NCI-H2171 treated with DMSO at 0.1 percent for 48 hours (cell line): ENCODE measurements at regions not wholly inside any gene's neighbourhood (a gene's known extent, or its start where the extent isn't known, plus 50 kb on each side); places are given as distances from the start of the nearest gene placed in this dataset.
"Not testable (repeated sequence)": the region's sequence is repeated elsewhere in the genome, so short reads cannot be mapped to it uniquely, and the experiment has no call there.

Experiments used
- DNase-seq: peaks from one replicate; lab custom pipeline; 2025; lab: John Stamatoyannopoulos, UW

DNA sequence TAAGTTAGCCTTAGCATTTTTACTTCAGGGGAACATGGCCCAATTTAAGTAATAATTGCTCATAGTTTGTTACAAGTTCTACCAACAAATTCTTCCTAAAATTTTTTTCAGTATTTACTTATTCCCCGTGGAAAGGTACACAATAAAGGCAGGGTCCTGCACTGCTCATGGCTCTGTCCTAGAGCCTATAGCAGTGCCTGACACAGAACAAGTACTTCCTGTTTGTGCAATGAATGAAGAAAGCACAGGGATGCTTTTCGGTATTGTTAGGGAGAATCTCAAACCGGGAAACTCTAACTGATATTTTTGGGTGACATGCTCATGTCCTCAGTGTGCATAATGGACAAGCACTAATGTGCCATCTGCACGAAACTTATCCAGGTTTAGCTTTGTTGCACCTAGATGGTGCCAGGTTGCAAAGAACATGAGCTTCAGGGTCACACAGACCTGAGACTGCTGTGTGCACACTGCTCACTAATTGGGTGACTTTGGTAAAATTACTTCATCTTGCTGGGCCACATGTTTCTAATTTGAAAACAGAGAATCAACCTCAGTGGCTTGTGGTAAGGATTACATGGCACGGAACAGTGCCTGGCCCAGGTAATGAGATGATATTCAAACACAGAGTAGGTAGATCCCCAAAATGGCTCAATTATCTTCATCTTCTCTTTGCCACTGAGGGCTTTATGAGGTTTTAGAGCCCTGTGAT, 175.8 kb upstream of the NPY2R start:
- DNase-seq: no peak

DNA sequence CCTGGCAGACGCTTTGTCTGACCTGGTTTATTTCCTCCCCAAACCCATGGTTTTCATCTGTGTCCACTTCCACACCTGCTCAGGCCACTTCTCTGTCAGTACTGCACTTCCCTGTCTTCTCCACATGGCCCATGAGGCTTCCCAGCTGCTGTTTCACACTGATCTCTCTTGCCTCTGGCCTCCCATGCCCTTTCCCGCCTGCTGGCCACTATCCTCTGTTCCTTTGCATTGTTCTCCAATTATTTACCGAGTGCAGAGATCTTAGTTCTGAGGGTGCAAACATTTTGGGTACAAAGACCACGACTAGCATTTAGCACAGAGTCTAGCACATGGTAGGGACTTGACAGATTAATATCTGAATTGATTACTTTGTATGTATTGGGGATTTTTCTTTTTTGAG, 174.8 kb upstream of the NPY2R start:
- no peak for DNase-seq

DNA sequence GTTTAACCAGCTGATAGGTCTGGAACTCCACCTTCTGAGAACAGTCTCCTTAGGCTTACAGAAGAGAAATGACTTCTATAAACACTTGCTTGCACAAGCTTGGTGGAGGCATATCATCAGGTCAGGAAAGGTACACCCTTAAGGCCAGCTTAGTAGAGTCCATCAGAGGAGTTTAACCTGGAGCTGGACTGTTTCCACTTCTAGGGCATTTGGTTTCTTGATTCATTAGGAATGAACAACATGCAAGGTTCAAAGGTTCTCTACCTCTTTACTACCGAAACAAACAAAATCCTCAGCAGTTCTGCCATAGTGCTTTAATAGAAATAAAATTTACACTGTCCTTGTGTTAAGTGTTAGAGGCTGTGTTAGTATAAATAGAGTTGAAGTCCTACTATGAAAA, 171.4 kb upstream of the NPY2R start:
- DNase-seq: no peak

DNA sequence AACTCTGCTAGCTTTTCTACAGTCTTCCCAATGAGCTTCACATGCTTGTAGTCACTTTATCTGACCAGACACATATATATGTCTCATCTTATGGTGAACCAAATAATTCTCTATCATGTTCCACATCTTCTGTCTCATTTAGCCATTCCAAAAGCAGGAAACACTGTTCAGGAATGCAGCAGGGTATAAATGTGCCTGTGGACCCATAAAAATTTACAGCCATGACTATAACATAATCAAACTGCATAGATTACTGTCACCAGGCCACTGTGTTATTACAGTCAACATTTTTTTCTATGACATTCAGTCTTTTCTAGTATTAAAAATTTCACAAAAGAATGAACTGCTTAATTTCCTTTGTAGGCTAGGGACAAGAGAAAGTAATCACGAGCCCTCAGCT, 170.0 kb upstream of the NPY2R start:
- DNase-seq: no peak

DNA sequence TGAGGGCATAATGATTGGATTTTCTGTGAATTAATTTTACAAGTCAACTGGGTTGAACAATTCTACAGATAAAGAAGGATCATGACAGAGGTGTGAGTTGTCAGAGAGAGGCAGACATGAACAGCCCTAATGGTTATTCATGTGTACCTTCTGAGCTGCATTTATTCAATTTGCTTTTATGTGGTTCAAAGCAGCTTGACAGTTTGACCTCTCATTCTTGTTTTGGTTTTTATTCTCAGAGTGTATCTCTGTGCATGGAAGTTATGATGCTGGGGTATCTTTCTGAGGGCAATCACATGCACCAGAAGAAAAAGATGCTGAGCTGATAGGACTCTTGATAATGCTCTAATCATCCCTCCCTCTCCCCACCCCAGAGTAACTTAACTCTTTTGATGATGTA, 169.3 kb upstream of the NPY2R start:
- no peak for DNase-seq

DNA sequence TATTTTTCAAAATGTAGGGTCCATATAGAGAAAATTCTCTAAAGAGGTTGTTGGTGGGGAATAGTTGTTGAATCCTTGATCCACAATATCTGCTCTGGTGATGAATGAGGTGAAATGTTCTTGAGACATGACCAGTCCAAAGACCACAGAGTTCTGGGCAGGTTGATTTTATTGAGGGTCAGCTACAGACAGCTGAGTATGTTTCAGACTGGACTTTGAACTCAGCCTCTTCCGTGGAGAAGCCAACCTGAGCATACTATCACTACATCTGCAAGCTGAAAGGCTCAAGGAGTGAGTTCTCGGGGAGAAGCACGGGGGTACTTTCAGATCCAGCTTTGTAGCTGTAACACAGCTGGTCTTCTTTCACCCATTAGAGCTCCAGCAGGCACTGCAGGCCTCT, 168.4 kb upstream of the NPY2R start:
- DNase-seq: no peak

DNA sequence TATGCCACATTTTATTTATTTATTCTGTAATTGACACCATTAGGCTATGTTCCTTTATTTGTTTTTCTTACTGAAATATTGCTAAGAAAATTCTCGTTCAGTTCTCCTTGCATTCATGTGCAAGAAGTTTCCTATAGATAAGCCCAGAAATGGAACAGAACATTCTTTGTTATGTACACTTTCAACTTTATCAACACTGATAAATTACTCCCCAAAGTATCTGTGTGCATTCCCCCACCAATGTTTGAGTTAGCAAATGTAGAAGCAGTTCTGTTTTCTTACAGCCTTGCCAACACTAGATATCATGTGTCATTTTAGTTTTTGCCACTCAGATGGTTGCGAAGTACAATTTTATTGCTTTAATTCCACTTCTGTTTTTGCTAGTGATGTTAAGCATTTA, 166.4 kb upstream of the NPY2R start:
- no peak for DNase-seq

DNA sequence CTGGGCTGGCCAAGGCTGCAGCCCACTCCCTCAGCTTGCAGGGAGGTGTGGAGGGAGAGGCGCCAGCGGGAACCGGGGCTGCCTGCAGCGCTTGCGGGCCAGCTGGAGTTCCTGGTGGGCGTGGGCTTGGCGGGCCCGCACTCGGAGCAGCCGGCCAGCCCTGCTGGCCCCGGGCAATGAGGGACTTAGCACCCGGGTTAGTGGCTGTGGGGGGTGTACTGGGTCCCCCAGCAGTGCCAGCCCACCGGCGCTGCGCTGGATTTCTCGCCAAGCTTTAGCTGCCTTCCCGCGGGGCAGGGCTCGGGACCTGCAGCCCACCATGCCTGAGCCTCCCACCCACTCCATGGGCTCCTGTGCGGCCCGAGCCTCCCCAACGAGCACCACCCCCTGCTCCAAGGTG, 164.2 kb upstream of the NPY2R start:
- DNase-seq: not testable (repeated sequence)

DNA sequence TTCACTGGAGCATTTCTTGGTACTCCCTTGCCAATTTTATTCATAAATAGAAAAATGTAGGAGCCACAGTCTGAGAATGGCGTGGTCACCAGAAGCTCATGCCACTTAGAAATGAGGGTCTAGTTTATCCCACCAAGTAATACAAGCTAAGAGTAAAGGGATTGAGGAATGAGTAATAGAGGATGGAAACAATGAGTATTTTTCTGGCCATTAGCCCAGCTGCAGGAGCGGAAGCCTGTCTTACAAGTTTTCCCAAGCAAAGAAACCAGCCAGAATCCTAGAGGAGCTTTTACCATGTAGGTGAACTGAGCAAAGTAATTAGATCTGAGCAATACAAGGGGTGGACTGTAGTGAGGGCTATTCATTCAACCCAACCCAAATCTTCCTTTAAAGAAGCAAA, 160.7 kb upstream of the NPY2R start:
- no peak for DNase-seq

DNA sequence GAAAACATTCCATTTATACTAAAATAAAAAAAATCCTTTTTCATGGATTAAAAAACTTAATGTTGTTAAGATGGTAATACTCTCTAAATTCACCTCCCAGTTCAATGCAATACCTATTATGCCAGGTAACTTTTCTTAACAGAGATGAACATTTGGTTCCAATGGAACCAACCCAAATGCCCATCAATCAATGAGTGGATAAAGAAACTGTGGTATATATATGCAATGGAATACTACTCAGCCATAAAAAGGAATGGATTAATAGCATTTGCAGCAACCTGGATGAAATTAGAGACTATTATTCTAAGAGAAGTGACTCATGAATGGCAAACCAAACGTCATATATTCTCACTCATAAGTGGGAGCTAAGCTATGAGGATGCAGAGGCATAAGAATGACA, 154.4 kb upstream of the NPY2R start:
- not testable (repeated sequence) for DNase-seq

DNA sequence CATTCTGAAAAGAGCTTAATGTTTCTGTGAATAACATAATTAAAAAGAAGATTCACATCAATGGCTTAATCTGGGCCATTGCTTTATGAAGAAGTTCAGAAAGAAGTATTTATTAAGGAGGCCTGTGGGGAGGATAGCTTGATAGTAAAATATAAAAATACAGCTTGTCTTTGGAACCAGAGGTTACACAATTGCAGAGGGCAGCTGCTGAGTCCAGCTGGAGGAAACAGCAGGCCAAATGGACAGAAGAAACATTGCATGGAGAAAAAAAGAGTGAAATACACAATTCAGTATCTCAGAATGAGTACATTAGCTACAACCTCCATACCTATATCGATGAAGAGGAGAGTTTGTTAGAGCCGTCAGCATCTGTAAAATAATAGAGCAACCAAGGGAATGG, 148.0 kb upstream of the NPY2R start:
- no peak for DNase-seq

DNA sequence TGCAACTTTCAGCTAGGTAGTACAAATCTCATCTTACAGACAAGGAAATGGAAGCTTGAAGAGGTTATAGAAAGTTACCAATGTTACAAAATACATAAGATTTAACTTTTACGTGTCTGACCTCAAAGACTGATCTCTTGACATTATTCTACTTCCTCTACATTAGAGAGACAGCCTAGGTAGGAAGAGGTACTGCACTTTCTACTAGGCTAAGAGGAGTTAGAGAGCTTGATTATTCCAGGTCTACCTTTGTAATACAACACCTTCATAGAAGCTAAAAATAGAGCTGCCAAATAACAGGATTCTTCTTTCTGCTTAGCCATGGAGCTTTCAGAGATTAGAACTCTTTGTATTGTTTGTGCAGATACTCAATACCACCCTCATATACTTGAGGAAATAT, 147.6 kb upstream of the NPY2R start:
- no peak for DNase-seq

DNA sequence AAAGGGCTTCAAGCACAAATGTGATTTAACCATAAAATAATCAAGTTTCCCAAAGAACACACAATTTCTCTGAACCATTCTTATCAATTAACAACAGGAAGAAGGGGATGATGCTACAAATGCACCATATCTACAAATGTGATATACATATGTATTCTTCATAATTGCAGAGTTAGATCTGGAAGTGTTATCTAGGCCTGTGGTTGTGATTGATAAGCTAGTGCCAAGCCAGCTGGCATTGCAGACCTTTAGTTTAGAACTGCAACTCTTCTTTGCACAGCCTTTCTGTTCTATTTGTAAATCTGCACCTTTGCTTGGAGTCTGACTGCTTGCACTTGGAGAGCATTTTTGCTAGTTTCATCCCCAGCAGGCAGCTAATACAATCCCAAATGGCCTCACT, 145.5 kb upstream of the NPY2R start:
- no peak for DNase-seq

DNA sequence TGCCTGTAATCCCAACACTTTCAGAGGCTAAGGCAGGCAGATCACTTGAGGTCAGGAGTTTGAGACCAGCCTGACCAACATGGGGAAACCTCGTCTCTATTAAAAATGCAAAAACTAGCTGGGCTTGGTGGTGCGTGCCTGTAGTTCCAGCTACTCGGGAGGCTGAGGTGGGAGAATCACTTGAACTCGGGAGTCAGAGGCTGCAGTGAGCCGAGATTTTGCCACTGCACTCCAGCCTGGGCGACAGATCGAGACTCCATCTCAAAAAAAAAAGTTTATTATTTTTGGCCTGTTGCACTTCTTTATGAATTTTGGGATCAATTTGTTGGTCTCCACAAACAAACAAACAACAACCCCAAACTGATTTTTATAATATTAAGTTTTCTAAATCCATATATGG, 143.5 kb upstream of the NPY2R start:
- not testable (repeated sequence) for DNase-seq

DNA sequence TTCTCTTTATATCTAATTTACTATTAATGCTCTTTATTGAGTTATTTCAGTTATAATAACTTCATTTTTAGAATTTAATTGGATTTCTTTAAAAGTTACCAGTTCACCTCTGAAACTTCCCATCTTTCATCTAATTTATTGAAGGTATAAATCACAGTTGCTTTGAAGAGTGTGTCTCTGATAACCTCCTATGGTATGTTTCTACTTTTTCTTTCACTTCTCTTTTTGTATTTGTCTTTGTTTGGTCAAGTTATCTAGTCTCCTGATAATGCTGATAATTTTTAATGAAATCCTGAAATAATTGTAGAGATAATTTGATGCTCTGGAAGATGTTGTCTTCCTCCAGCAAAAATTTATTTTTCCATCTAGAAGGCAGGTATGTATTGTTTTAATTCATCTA, 141.6 kb upstream of the NPY2R start:
- no peak for DNase-seq

DNA sequence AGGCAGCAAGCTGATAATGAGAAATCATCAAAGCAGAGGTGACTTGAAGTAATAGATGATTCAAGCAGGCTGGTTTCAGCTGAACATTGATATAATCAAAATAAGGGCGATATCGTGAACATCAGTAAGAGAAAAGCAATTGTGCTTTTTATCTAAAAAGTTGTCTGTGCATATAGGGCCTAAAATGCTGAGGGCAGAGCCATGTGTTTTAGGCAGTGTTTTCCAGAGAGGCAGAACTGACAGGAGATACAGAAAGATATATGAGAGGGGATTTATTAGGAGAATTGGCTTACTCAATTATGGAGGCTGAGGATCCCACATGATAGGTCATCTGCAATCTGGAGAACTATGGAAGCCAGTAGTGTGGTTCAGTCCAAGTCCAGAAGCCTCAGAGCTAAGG, 136.5 kb upstream of the NPY2R start:
- no peak for DNase-seq

DNA sequence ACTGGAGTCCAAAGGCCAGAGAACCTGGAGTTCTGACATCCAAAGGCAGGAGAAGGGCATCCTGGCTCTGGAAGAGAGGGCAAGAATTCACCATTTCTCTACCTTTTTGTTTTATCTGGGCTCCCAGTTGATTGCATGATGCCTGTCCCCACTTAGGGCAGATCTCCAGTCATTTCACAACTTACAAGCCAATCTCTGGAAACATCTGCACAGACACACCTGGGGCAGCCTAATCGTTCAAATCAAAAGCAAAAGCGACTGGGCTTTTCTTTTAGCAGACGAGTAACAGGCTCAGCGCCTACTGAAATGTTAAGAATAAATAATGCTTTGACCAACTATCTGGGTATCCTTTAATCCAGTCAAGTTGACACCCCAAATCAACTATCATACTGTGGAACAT, 136.0 kb upstream of the NPY2R start:
- no peak for DNase-seq

DNA sequence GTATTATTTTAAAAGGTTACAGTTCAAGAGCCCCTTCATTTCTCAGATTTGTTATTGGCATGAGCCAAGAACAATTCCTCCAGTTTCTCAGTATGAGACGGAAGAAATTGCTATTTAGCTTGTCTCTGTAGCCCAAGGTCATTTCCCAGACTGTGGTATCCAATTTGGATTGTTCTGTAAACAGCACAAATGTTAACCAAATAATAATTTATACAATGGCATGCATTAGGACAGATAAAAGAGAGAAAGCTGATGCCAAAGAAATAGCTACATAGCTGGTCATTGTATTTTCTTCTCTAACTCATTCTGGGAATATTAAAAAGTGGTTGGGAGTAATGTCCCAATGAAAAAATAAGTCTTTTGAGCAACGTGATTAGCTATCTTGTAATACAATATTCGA, 134.6 kb upstream of the NPY2R start:
- no peak for DNase-seq

DNA sequence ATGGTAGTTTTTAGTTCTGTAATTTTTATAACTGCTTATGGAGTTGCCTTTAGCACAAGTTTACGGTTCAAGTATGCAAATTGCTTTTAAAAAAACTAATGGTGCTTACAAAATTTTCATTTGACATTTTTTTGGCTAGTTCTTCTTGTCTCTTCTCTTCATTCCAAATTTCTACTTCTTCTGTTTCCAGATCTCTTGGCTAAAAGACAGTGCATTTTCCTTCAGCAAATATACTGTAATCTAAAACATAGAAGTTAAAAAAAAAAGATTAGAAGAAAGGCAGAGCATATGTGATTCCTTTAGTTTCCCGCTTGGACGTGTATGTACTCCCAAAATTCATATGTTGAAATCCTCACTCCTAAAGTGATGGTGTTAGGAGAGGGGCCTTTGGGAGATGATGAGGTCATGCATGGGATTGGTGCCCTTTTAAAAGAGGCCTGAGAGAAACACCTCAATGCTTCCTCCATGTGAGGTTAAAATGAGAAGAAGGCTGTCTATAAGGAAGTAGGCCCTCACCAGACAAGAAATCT, 132.1 kb upstream of the NPY2R start:
- DNase-seq: no peak

DNA sequence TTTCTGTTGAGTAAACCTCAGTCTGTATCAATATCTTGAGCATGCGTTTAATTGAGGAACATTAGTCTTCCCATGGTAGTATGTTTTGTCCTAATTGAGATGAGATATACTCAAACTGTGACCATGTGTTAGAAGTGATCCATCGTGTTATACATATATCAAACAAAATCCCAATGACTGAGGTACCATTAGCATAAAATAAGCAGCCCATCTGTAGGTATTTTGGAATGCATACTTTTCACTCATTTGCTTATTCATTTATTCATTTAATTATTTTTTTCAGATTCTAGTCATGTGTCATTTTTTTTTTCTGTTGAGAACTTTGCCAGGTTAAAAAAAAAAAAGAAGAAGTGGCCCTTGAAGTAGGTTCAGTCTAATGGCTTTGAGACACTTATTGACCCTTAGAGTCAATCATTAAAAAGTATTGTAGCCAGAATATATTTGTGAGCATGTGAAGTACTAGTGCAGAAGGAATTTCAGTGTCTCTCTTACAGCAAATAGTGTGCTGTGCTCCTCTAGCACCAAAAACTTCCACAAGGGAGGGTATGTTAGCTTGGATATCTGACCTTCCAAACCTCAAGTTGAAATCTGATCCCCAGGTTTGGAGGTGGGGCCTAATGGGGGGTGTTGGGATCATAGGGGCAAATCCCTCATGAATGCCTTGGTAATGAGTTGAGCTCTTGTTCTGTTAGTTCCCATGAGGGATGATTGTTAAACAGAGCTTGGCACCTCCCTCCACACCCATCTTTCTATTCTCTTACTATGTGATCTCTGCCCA, 130.8 kb upstream of the NPY2R start:
- DNase-seq: no peak

DNA sequence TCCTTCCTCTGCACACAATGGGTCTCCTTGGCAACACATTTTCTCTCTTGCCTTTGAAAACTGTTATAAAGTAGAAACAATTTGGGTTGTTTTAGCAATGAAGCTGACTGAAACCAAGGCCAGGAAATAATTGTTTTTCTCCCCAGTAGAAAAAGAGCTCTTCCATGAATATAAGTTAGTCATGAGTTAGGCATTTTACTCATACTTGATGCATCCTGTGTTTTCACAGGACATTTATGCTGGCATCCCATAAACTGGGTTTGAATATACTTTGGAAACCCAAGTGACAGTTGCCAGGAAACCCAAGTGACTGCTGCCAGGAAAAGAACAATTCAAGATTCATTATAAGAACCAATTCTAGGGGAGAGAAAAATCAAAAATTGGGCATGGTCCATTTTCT, 128.6 kb upstream of the NPY2R start:
- no peak for DNase-seq

DNA sequence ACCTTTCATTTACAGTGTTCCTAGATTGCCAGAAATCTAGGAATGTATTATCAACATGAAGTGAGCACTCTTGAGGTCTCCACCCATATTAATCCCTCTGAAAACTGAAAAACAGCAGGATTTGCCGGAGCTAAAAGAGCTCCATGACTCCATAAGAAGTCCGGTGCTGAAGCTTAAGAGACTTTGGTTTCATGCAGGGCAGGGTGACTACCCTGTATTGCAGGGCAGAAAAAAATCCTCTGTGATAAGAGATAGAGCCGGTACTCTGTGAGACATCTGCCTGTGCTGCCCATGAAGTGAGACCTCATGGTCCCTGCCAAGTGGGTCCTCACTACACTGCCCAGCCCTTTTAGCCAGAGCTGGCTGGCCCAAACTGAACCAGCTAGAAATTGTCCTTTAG, 127.2 kb upstream of the NPY2R start:
- DNase-seq: no peak

DNA sequence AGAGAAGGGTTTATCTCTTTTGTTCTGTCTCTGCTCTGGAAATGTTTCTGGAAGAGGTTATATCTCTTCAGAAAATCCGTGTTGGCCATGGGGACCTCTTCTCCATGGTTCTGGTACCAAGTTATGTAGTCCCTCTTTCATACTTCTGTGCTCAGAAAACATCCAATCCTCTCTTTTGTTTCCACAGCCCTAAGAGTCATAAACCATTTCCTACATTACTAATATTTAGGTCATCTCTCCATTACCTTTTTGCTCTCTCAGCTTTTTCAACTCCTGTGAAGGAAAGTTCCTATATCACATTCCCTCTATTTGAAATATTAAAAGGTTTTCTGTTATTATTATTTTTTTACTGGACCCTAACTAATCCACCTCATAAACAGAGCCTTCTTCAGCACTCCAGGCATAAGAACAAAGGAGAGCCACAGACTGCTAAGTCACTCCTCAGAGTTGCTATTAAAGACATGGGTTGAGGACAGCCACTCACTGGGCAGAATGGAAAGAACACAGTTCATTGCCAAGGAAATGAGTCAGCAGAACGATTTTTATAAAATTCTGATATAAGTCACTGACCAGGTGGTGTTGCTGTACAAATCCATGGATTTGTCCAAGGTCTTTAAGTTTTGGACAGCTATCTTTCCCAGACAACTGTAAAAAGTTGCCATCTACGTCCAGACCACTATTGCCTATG, 122.4 kb upstream of the NPY2R start:
- no peak for DNase-seq
